Thyroid gland (tissue), 4 donors: ENCODE measurements at regions not wholly inside any gene's neighbourhood (a gene's known extent, or its start where the extent isn't known, plus 50 kb on each side); places are given as distances from the start of the nearest gene placed in this dataset.
"Not testable (repeated sequence)": the region's sequence is repeated elsewhere in the genome, so short reads cannot be mapped to it uniquely, and the experiment has no call there.

Experiments used
- POLR2A ChIP-seq, 2 donors: fragments of 450-650 bp; IDR thresholded peaks; one replicate each; pipeline ENCODE4 v1.6.1; 2017; ENCODE audit warnings: antibody characterized with exemption in 2 of 2, mild to moderate bottlenecking in 2 of 2, moderate library complexity in 1 of 2
- TF ChIP-seq, protein P1 (sequence below), 6 experiments: fragments of 200-600 bp in 3 of 6; fragments of 450-650 bp in 3 of 6; sonication (generic) in 3 of 6; IDR thresholded peaks; one replicate each; pipeline ENCODE4 v1.5.1; 2016 to 2019; ENCODE audit warnings: antibody characterized with exemption in 6 of 6, mild to moderate bottlenecking in 2 of 6, inconsistent platforms in 1 of 6, moderate library complexity in 1 of 6

DNA sequence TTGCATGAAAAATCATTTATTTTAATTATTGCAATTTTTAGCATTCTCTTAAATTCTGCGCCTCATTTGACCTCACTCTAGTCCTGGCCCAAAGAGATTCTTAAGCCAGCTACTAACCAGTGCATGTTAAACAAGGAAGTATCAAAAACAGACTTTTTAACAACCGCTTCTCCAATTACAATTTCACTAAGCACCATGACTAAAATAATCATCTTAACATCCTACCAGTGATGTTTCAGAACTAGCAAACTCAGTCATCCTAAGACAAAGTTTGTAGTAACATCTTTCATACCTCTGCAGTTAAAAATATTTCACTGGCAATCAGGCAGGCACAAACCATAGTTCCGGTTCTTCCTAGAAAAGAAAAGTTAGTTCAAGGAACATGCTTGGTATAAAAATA is 75.5 kb upstream of the NEK3 start:
- TF ChIP-seq, protein P1, sequence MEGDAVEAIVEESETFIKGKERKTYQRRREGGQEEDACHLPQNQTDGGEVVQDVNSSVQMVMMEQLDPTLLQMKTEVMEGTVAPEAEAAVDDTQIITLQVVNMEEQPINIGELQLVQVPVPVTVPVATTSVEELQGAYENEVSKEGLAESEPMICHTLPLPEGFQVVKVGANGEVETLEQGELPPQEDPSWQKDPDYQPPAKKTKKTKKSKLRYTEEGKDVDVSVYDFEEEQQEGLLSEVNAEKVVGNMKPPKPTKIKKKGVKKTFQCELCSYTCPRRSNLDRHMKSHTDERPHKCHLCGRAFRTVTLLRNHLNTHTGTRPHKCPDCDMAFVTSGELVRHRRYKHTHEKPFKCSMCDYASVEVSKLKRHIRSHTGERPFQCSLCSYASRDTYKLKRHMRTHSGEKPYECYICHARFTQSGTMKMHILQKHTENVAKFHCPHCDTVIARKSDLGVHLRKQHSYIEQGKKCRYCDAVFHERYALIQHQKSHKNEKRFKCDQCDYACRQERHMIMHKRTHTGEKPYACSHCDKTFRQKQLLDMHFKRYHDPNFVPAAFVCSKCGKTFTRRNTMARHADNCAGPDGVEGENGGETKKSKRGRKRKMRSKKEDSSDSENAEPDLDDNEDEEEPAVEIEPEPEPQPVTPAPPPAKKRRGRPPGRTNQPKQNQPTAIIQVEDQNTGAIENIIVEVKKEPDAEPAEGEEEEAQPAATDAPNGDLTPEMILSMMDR (IDR thresholded peaks at IDR 0.05), result not testable (repeated sequence)
- TF ChIP-seq POLR2A (IDR thresholded peaks at IDR 0.05), result not testable (repeated sequence)
